Colon (tissue), 2 donors: ENCODE measurements at regions not wholly inside any gene's neighbourhood (a gene's known extent, or its start where the extent isn't known, plus 50 kb on each side); places are given as distances from the start of the nearest gene placed in this dataset.
"Not testable (repeated sequence)": the region's sequence is repeated elsewhere in the genome, so short reads cannot be mapped to it uniquely, and the experiment has no call there.

ENCODE experiments used
- FAIRE-seq: peaks from 2 replicates; lab custom pipeline; 2012; peaks lifted over from hg19 to GRCh38; lab: Jason Lieb, UNC
- donor health status: control.
- donor health status: control.

GRCh38 chr20:55937283-55937682, 68.0 kb downstream of the CBLN4 start:
- no peak for FAIRE-seq

GRCh38 chr20:55936209-55936595, 69.1 kb downstream of the CBLN4 start:
- no peak for FAIRE-seq

- FAIRE-seq, result no peak
Observed at GRCh38 chr20:55935448-55936208, 69.7 kb downstream of the CBLN4 start.

- no peak for FAIRE-seq
Observed at GRCh38 chr20:55934146-55934545, 71.2 kb downstream of the CBLN4 start.

- not testable (repeated sequence) for FAIRE-seq
Observed at GRCh38 chr20:55930876-55931275, 74.4 kb downstream of the CBLN4 start.

GRCh38 chr20:55928266-55928665, 77.1 kb downstream of the CBLN4 start:
- no peak for FAIRE-seq

GRCh38 chr20:55919956-55920355, 85.4 kb downstream of the CBLN4 start:
- no peak for FAIRE-seq

- no peak for FAIRE-seq
Observed at GRCh38 chr20:55919319-55919718, 86.0 kb downstream of the CBLN4 start.

GRCh38 chr20:55918471-55918870, 86.8 kb downstream of the CBLN4 start:
- no peak for FAIRE-seq

- FAIRE-seq, result no peak
Observed at GRCh38 chr20:55893031-55893430, 112.3 kb downstream of the CBLN4 start.

GRCh38 chr20:55888685-55889084, 116.6 kb downstream of the CBLN4 start:
- FAIRE-seq, result no peak

GRCh38 chr20:55882910-55883309, 122.4 kb downstream of the CBLN4 start:
- no peak for FAIRE-seq

GRCh38 chr20:55882286-55882685, 123.0 kb downstream of the CBLN4 start:
- FAIRE-seq, result no peak

GRCh38 chr20:55881204-55881603, 124.1 kb downstream of the CBLN4 start:
- FAIRE-seq, result no peak

- no peak for FAIRE-seq
Observed at GRCh38 chr20:55880361-55880760, 125.0 kb downstream of the CBLN4 start.

- FAIRE-seq, result no peak
Observed at GRCh38 chr20:55855052-55855451, 150.3 kb downstream of the CBLN4 start.

GRCh38 chr20:55830121-55830827, 175.0 kb downstream of the CBLN4 start:
- no peak for FAIRE-seq

GRCh38 chr20:55805138-55805537, 200.2 kb downstream of the CBLN4 start:
- FAIRE-seq, result no peak

- no peak for FAIRE-seq
Observed at GRCh38 chr20:55800552-55801245, 204.6 kb downstream of the CBLN4 start.

GRCh38 chr20:55793986-55794385, 211.3 kb downstream of the CBLN4 start:
- FAIRE-seq, result no peak

GRCh38 chr20:55792049-55792448, 213.3 kb downstream of the CBLN4 start:
- FAIRE-seq, result no peak

- FAIRE-seq, result no peak
Observed at GRCh38 chr20:55790178-55790577, 215.1 kb downstream of the CBLN4 start.

- no peak for FAIRE-seq
Observed at GRCh38 chr20:55784036-55784435, 221.3 kb downstream of the CBLN4 start.
